ENCODE measurements at regions not wholly inside any gene's neighbourhood (a gene's known extent, or its start where the extent isn't known, plus 50 kb on each side); places are given as distances from the start of the nearest gene placed in this dataset.

DNA sequence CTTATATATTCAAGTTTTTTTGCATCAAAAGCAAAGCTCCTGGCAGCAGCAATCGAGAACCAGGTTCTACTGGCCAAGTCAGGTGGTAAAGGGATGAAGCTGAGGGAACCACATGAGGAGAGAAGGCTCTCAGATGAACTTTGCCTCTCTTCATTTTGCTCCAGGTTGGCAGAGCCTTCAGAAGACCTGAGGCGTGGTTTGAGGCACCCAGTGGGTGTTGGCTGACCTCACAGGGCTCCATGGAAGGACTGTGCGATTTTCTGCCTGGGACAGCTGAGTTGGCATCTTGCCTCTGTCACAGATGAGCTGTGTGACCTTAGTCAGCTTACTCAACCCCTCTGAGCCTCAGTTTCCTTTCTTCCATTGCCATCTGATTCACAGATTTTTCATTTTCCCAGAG is 89.0 kb downstream of the INSIG2 start:
- DNase-seq (ENCODE audit: low read depth, low spot score) (no peak), FAIRE-seq (no peak), ATAC-seq (no peak)
- in situ Hi-C loops (cut with MboI): no loop called here
- Histone ChIP-seq H3K9ac (ENCODE audit: control insufficient read depth, insufficient read depth, low read length) (no peak overlapping the region), H2AFZ (ENCODE audit: control insufficient read depth, low read depth, low read length) (no peak overlapping the region), H3K4me2 (ENCODE audit: control insufficient read depth, insufficient read depth) (no peak overlapping the region), H4K20me1 (ENCODE audit: control insufficient read depth, insufficient read depth) (no peaks in the 10 kb centered on the region), H3K4me3 (no peak overlapping the region), H3K9me3 (replicated peaks; ENCODE audit: control insufficient read depth, insufficient read depth, low read length) (no peaks in the 10 kb centered on the region; the same call in 2 of the 3 replicates), H3K27ac (ENCODE audit: control insufficient read depth, insufficient read depth) (no peak overlapping the region), H3K79me2 (ENCODE audit: control insufficient read depth, insufficient read depth, low read length) (no peaks in the 10 kb centered on the region), H3K36me3 (ENCODE audit: control insufficient read depth in 2 of 2, insufficient read depth in 2 of 2, low read length in 1 of 2) (no peaks in the 10 kb centered on the region), H3K27me3 (replicated peaks in 1 of 2; ENCODE audit: control insufficient read depth in 2 of 2, insufficient read depth in 2 of 2, low read length in 1 of 2) (no peaks in the 10 kb centered on the region; a peak in 1 of 4 replicates), H3K4me1 (ENCODE audit: control insufficient read depth, insufficient read depth, low read length) (no peaks in the 10 kb centered on the region)
- intact Hi-C loops (cut with micrococcal nuclease; ENCODE audit: unreplicated experiment): no loop called here
- TF ChIP-seq POLR2AphosphoS5 (IDR thresholded peaks at IDR 0.05; ENCODE audit: low read length): no peak
- no peak for TF ChIP-seq IKZF1 (conservative IDR thresholded peaks at IDR 0.05)
- TF ChIP-seq YBX1 (IDR thresholded peaks at IDR 0.05): no peak
- no peak for TF ChIP-seq ZSCAN29 (IDR thresholded peaks at IDR 0.05)
- no peak for TF ChIP-seq HDAC6 (IDR thresholded peaks at IDR 0.05; ENCODE audit: unreplicated experiment)
- no peak for TF ChIP-seq KAT2A (conservative IDR thresholded peaks at IDR 0.05; ENCODE audit: control insufficient read depth, low read depth, low read length)
- TF ChIP-seq KDM1A (IDR thresholded peaks at IDR 0.05; ENCODE audit: borderline replicate concordance): no peak
- TF ChIP-seq, protein P1, sequence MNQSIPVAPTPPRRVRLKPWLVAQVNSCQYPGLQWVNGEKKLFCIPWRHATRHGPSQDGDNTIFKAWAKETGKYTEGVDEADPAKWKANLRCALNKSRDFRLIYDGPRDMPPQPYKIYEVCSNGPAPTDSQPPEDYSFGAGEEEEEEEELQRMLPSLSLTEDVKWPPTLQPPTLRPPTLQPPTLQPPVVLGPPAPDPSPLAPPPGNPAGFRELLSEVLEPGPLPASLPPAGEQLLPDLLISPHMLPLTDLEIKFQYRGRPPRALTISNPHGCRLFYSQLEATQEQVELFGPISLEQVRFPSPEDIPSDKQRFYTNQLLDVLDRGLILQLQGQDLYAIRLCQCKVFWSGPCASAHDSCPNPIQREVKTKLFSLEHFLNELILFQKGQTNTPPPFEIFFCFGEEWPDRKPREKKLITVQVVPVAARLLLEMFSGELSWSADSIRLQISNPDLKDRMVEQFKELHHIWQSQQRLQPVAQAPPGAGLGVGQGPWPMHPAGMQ (IDR thresholded peaks at IDR 0.05; ENCODE audit: borderline replicate concordance): no peak
- TF ChIP-seq DPF2 (IDR thresholded peaks at IDR 0.05): no peak
- no peak for TF ChIP-seq CHD2 (IDR thresholded peaks at IDR 0.05; ENCODE audit: borderline replicate concordance, low read depth, low read length)
- TF ChIP-seq ESRRA (IDR thresholded peaks at IDR 0.05; ENCODE audit: low read length): no peak
- TF ChIP-seq, protein P2, sequence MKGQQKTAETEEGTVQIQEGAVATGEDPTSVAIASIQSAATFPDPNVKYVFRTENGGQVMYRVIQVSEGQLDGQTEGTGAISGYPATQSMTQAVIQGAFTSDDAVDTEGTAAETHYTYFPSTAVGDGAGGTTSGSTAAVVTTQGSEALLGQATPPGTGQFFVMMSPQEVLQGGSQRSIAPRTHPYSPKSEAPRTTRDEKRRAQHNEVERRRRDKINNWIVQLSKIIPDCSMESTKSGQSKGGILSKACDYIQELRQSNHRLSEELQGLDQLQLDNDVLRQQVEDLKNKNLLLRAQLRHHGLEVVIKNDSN (IDR thresholded peaks at IDR 0.05; ENCODE audit: borderline replicate concordance, extremely low read length, insufficient read depth, low read depth, low read length): no peak
- TF ChIP-seq, protein P3, sequence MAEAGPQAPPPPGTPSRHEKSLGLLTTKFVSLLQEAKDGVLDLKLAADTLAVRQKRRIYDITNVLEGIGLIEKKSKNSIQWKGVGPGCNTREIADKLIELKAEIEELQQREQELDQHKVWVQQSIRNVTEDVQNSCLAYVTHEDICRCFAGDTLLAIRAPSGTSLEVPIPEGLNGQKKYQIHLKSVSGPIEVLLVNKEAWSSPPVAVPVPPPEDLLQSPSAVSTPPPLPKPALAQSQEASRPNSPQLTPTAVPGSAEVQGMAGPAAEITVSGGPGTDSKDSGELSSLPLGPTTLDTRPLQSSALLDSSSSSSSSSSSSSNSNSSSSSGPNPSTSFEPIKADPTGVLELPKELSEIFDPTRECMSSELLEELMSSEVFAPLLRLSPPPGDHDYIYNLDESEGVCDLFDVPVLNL (IDR thresholded peaks at IDR 0.05; ENCODE audit: low read depth, low read length): no peak
- POLR2A ChIA-PET: no interaction called here
- BruUV-seq (replicated peaks): no TSS peak
- SMC1A ChIA-PET (ENCODE audit: uncharacterized antibody, unreplicated experiment): interaction anchor here (1.0 to 1.5 kb wide), 2 partner anchors 26 to 123 kb away, joined by 3 read pairs; no protein-coding TSS in a partner anchor
- CTCF ChIA-PET: no interaction called here
- RAD21 ChIA-PET (ENCODE audit: unreplicated experiment): interaction anchor here (1.2 to 2.3 kb wide), 2 partner anchors 88 to 130 kb away, joined by 3 to 6 read pairs; no protein-coding TSS in a partner anchor
- 0% methylated on average over 3 of the region's 3 CpGs for WGBS (ENCODE audit: insufficient coverage, insufficient replicate concordance, low lambda C conversion rate, missing lambda C conversion rate)

Data from GM12878 (cell line).